PC-9 (cell line): ENCODE measurements at regions not wholly inside any gene's neighbourhood (a gene's known extent, or its start where the extent isn't known, plus 50 kb on each side); places are given as distances from the start of the nearest gene placed in this dataset.

ENCODE experiments used
- CTCF ChIP-seq: fragments of 200-600 bp; sonication (generic); conservative IDR thresholded peaks from 2 replicates; pipeline ENCODE4 v1.6.1; 2017; ENCODE audit warnings: mixed run types, antibody characterized with exemption, mild to moderate bottlenecking, moderate library complexity
- EZH2 ChIP-seq: fragments of 200-600 bp; sonication (generic); IDR thresholded peaks from 2 replicates; pipeline ENCODE4 v1.8.0; 2017; ENCODE audit warnings: antibody characterized with exemption, low read depth

GRCh38 chr5:54387031-54387430 is 68.5 kb upstream of the HSPB3 start:
- no peak for TF ChIP-seq CTCF
- TF ChIP-seq EZH2, result no peak
